ENCODE measurements at regions not wholly inside any gene's neighbourhood (a gene's known extent, or its start where the extent isn't known, plus 50 kb on each side); places are given as distances from the start of the nearest gene placed in this dataset.

- 73% methylated on average over 4 of the region's 5 CpGs for WGBS (ENCODE audit: insufficient coverage, low coverage, low lambda C conversion rate, missing lambda C conversion rate)
- Histone ChIP-seq H3K27me3 (no peaks in the 10 kb centered on the region), H3K27ac (no peak overlapping the region), H3K36me3 (no peaks in the 10 kb centered on the region), H3K4me3 (no peak overlapping the region), H3K9me3 (no peaks in the 10 kb centered on the region), H3K4me1 (no peaks in the 10 kb centered on the region)
- DNase-seq: no peak
- no peak for TF ChIP-seq POLR2A (IDR thresholded peaks at IDR 0.05)
- no peak for TF ChIP-seq CTCF (IDR thresholded peaks at IDR 0.05)
- intact Hi-C loops (cut with DNase I): no loop called here
- ATAC-seq: no peak
Measured at GRCh38 chr5:10059980-10060379, 189.7 kb downstream of the ATPSCKMT start.

- no peaks in the 10 kb centered on the region for H3K4me1 ChIP-seq
- no peaks in the 10 kb centered on the region for H3K27me3 ChIP-seq
- intact Hi-C loops (cut with DNase I): no loop called here
- ATAC-seq: no peak
- H3K9me3 ChIP-seq: no peaks in the 10 kb centered on the region
- H3K36me3 ChIP-seq: no peaks in the 10 kb centered on the region
- no peak overlapping the region for H3K4me3 ChIP-seq
- WGBS (ENCODE audit: insufficient coverage, low coverage, low lambda C conversion rate, missing lambda C conversion rate): 63% methylated on average over 8 of the region's 9 CpGs
- DNase-seq: no peak
- H3K27ac ChIP-seq: no peak overlapping the region
- no peak for TF ChIP-seq POLR2A (IDR thresholded peaks at IDR 0.05)
- TF ChIP-seq CTCF (IDR thresholded peaks at IDR 0.05): no peak
Measured at GRCh38 chr5:10059556-10059955, 190.1 kb downstream of the ATPSCKMT start.

GRCh38 chr5:10057356-10057755 lies 192.3 kb downstream of the ATPSCKMT start:
- 31% methylated on average over 3 of the region's 7 CpGs for WGBS (ENCODE audit: insufficient coverage, low coverage, low lambda C conversion rate, missing lambda C conversion rate)
- H3K36me3 ChIP-seq: no peaks in the 10 kb centered on the region
- H3K27me3 ChIP-seq: no peaks in the 10 kb centered on the region
- no peak overlapping the region for H3K4me3 ChIP-seq
- H3K9me3 ChIP-seq: no peaks in the 10 kb centered on the region
- no peak overlapping the region for H3K27ac ChIP-seq
- intact Hi-C loops (cut with DNase I): no loop called here
- TF ChIP-seq POLR2A (IDR thresholded peaks at IDR 0.05) (no peak), CTCF (IDR thresholded peaks at IDR 0.05) (no peak)
- ATAC-seq (no peak), DNase-seq (no peak)
- H3K4me1 ChIP-seq: no peaks in the 10 kb centered on the region

GRCh38 chr5:10056228-10056760 lies 193.4 kb downstream of the ATPSCKMT start:
- intact Hi-C loops (cut with DNase I): no loop called here
- DNase-seq: no peak
- Histone ChIP-seq H3K27me3 (no peaks in the 10 kb centered on the region), H3K27ac (no peak overlapping the region), H3K36me3 (no peaks in the 10 kb centered on the region), H3K4me3 (no peak overlapping the region), H3K9me3 (no peaks in the 10 kb centered on the region), H3K4me1 (no peaks in the 10 kb centered on the region)
- TF ChIP-seq CTCF (IDR thresholded peaks at IDR 0.05) (no peak), POLR2A (IDR thresholded peaks at IDR 0.05) (no peak)
- ATAC-seq: no peak
- WGBS (ENCODE audit: insufficient coverage, low coverage, low lambda C conversion rate, missing lambda C conversion rate): 26% methylated on average over 6 of the region's 7 CpGs

All from right lobe of liver (tissue), 6 donors.